Prostate gland (tissue), 2 donors: ENCODE measurements at regions not wholly inside any gene's neighbourhood (a gene's known extent, or its start where the extent isn't known, plus 50 kb on each side); places are given as distances from the start of the nearest gene placed in this dataset.

Experiments used
- CTCF ChIP-seq, 4 experiments: fragments of 200-600 bp in 2 of 4; fragments of 450-650 bp in 2 of 4; sonication (generic) in 2 of 4; IDR thresholded peaks; 1 replicate in 3 of 4; 2 replicates in 1 of 4; pipeline ENCODE4 v1.5.1; 2016 to 2019; ENCODE audit warnings: antibody characterized with exemption in 4 of 4, mild to moderate bottlenecking in 2 of 4, moderate library complexity in 2 of 4
- POLR2A ChIP-seq: fragments of 450-650 bp; IDR thresholded peaks from one replicate; pipeline ENCODE4 v1.6.1; 2016; ENCODE audit warnings: antibody characterized with exemption, mild to moderate bottlenecking

- TF ChIP-seq POLR2A, result no peak
- no peak for TF ChIP-seq CTCF (IDR thresholded peaks at IDR 0.05)
Measured at GRCh38 chr7:116404389-116404788, 95.1 kb upstream of the CAV2 start.
